HEK293 (cell line): ENCODE measurements at regions not wholly inside any gene's neighbourhood (a gene's known extent, or its start where the extent isn't known, plus 50 kb on each side); places are given as distances from the start of the nearest gene placed in this dataset.

ENCODE experiments used
- ZBTB1 ChIP-seq: fragments of 450-650 bp; formaldehyde crosslinking; IDR thresholded peaks from 2 replicates; pipeline ENCODE4 v1.5.1; 2016; ENCODE audit warnings: missing biosample characterization, missing genetic modification characterization
- ZNF221 ChIP-seq: fragments of 450-650 bp; formaldehyde crosslinking; IDR thresholded peaks from 2 replicates; pipeline ENCODE4 v1.5.1; 2017; ENCODE audit warnings: missing biosample characterization, missing genetic modification characterization, borderline replicate concordance
- ZNF473 ChIP-seq: fragments of 450-650 bp; formaldehyde crosslinking; IDR thresholded peaks from 2 replicates; pipeline ENCODE4 v1.5.1; 2017; ENCODE audit warnings: missing biosample characterization, missing genetic modification characterization
- ZNF544 ChIP-seq: fragments of 450-650 bp; formaldehyde crosslinking; IDR thresholded peaks from 2 replicates; pipeline ENCODE4 v1.5.0; 2017; ENCODE audit warnings: missing biosample characterization, missing genetic modification characterization
- TF ChIP-seq, protein P1 (sequence below): fragments of 450-650 bp; formaldehyde crosslinking; IDR thresholded peaks from 2 replicates; pipeline ENCODE4 v1.5.1; 2016; ENCODE audit warnings: missing biosample characterization, missing genetic modification characterization
- TF ChIP-seq, protein P2 (sequence below): fragments of 450-650 bp; formaldehyde crosslinking; IDR thresholded peaks from 2 replicates; pipeline ENCODE4 v1.5.1; 2017; ENCODE audit warnings: missing biosample characterization, mild to moderate bottlenecking, missing genetic modification characterization, moderate library complexity

- TF ChIP-seq, protein P1, sequence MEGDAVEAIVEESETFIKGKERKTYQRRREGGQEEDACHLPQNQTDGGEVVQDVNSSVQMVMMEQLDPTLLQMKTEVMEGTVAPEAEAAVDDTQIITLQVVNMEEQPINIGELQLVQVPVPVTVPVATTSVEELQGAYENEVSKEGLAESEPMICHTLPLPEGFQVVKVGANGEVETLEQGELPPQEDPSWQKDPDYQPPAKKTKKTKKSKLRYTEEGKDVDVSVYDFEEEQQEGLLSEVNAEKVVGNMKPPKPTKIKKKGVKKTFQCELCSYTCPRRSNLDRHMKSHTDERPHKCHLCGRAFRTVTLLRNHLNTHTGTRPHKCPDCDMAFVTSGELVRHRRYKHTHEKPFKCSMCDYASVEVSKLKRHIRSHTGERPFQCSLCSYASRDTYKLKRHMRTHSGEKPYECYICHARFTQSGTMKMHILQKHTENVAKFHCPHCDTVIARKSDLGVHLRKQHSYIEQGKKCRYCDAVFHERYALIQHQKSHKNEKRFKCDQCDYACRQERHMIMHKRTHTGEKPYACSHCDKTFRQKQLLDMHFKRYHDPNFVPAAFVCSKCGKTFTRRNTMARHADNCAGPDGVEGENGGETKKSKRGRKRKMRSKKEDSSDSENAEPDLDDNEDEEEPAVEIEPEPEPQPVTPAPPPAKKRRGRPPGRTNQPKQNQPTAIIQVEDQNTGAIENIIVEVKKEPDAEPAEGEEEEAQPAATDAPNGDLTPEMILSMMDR: no peak
- no peak for TF ChIP-seq ZBTB1 (tag by site-specific recombination)
- TF ChIP-seq, protein P2, sequence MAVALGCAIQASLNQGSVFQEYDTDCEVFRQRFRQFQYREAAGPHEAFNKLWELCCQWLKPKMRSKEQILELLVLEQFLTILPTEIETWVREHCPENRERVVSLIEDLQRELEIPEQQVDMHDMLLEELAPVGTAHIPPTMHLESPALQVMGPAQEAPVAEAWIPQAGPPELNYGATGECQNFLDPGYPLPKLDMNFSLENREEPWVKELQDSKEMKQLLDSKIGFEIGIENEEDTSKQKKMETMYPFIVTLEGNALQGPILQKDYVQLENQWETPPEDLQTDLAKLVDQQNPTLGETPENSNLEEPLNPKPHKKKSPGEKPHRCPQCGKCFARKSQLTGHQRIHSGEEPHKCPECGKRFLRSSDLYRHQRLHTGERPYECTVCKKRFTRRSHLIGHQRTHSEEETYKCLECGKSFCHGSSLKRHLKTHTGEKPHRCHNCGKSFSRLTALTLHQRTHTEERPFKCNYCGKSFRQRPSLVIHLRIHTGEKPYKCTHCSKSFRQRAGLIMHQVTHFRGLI (tag by site-specific recombination): no peak
- no peak for TF ChIP-seq ZNF544 (tag by site-specific recombination)
- no peak for TF ChIP-seq ZNF221 (tag by site-specific recombination)
- TF ChIP-seq ZNF473 (tag by site-specific recombination): no peak
These were observed 60.6 kb upstream of the TMLHE start for GRCh38 chrX:155673338-155673737.
